ENCODE measurements at regions not wholly inside any gene's neighbourhood (a gene's known extent, or its start where the extent isn't known, plus 50 kb on each side); places are given as distances from the start of the nearest gene placed in this dataset.
A peak's percentile ranks its signal among the peaks of the same experiment; 100 is the strongest.

- intact Hi-C loops (cut with DNase I) = no loop called here
- WGBS (ENCODE audit: insufficient coverage, low coverage, low lambda C conversion rate, missing lambda C conversion rate) = 86% methylated on average over 4 of the region's 32 CpGs
- Histone ChIP-seq H3K4me1 (peaks cover 0 to 4% (median 0%) of the 10 kb centered on the region in 4 donors), H3K4me3 (no peak overlapping the region), H3K9me3 (no peaks in the 10 kb centered on the region), H3K27me3 (no peaks in the 10 kb centered on the region), H3K36me3 (no peaks in the 10 kb centered on the region), H3K27ac (no peak overlapping the region)
- DNase-seq (peak; percentile 85 to 91 (median 88)), ATAC-seq (peak; percentile 90 to 94 (median 92))
- TF ChIP-seq POLR2A (IDR thresholded peaks at IDR 0.05) (no peak), CTCF (IDR thresholded peaks at IDR 0.05) (peak; percentile 86 to 99 (median 98))
Observed at GRCh38 chr10:128211953-128212727, 85.9 kb upstream of the MKI67 start.

- no peak overlapping the region for H3K27ac ChIP-seq
- no peak overlapping the region for H3K4me3 ChIP-seq
- intact Hi-C loops (cut with DNase I) = no loop called here
- H3K4me1 ChIP-seq = peaks cover 0 to 4% (median 0%) of the 10 kb centered on the region in 4 donors
- no peaks in the 10 kb centered on the region for H3K9me3 ChIP-seq
- TF ChIP-seq POLR2A (IDR thresholded peaks at IDR 0.05) (no peak), CTCF (IDR thresholded peaks at IDR 0.05) (no peak)
- no peaks in the 10 kb centered on the region for H3K27me3 ChIP-seq
- ATAC-seq = no peak
- no peaks in the 10 kb centered on the region for H3K36me3 ChIP-seq
- 94% methylated on average over 5 of the region's 7 CpGs for WGBS (ENCODE audit: insufficient coverage, low coverage, low lambda C conversion rate, missing lambda C conversion rate)
- DNase-seq = no peak
Observed at GRCh38 chr10:128213156-128213555, 86.9 kb upstream of the MKI67 start.

- Histone ChIP-seq H3K27me3 (no peaks in the 10 kb centered on the region), H3K36me3 (no peaks in the 10 kb centered on the region), H3K4me1 (no peaks in the 10 kb centered on the region), H3K4me3 (no peak overlapping the region), H3K27ac (no peak overlapping the region), H3K9me3 (no peaks in the 10 kb centered on the region)
- DNase-seq (no peak), ATAC-seq (no peak)
- no peak for TF ChIP-seq CTCF (IDR thresholded peaks at IDR 0.05)
- TF ChIP-seq POLR2A (IDR thresholded peaks at IDR 0.05) = no peak
- 76% methylated on average over 7 of the region's 8 CpGs for WGBS (ENCODE audit: insufficient coverage, low coverage, low lambda C conversion rate, missing lambda C conversion rate)
- intact Hi-C loops (cut with DNase I) = no loop called here
Observed at GRCh38 chr10:128215733-128216132, 89.5 kb upstream of the MKI67 start.

- Histone ChIP-seq H3K9me3 (no peaks in the 10 kb centered on the region), H3K36me3 (no peaks in the 10 kb centered on the region), H3K4me3 (no peak overlapping the region), H3K27ac (no peak overlapping the region), H3K4me1 (no peaks in the 10 kb centered on the region), H3K27me3 (no peaks in the 10 kb centered on the region)
- TF ChIP-seq POLR2A (IDR thresholded peaks at IDR 0.05) (no peak), CTCF (IDR thresholded peaks at IDR 0.05) (no peak)
- no peak for DNase-seq
- no peak for ATAC-seq
- WGBS (ENCODE audit: insufficient coverage, low coverage, low lambda C conversion rate, missing lambda C conversion rate) = 71% methylated on average over 7 of the region's 7 CpGs
- intact Hi-C loops (cut with DNase I) = no loop called here
Observed at GRCh38 chr10:128217136-128217535, 90.9 kb upstream of the MKI67 start.
